ENCODE measurements at regions not wholly inside any gene's neighbourhood (a gene's known extent, or its start where the extent isn't known, plus 50 kb on each side); places are given as distances from the start of the nearest gene placed in this dataset.

- no peak for DNase-seq
Observed at GRCh38 chr4:111761531-111761930, 383.7 kb upstream of the FAM241A start.

- no peak for DNase-seq
Observed at GRCh38 chr4:111770514-111770913, 374.7 kb upstream of the FAM241A start.

- DNase-seq, result no peak
Observed at GRCh38 chr4:111773858-111774257, 371.4 kb upstream of the FAM241A start.

DNA sequence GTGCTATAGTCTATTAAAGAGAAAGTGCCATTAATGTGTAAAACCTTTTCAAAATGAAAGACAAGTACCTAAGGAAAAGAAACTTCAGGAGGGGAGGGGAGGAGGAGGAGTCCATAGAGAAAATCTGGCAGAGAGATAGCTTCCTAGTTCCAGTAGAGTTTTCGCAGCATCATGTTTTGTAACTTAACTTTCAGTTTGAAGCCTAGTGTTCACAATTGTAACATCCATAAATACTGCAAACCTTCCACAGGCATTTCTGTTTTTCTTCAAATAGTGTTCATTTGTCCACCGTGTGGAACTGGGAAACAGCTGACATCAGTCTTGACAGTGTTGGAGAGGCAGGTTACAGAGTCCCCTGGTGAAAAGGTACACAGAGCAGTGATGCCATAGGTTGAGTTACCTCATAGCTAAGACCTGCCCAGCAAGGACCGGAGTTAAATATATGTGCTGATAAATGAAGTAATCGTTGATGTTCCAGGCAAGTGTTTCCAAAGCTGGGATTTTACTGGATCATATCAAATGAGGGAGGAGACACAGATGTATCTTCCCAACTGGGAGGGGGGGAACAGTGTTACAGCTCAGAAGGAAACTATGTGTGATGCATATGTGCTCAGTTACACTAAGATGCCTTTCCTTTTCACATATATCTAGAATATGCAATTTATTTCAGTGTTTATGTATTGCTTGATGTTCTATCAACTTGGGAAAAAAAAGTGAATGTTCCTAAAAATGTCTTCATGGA lies 369.5 kb upstream of the FAM241A start:
- DNase-seq, result no peak

- DNase-seq, result no peak
Observed at GRCh38 chr4:111776561-111776960, 368.7 kb upstream of the FAM241A start.

- DNase-seq, result no peak
Observed at GRCh38 chr4:111778543-111778942, 366.7 kb upstream of the FAM241A start.

- DNase-seq, result no peak
Observed at GRCh38 chr4:111780965-111781364, 364.3 kb upstream of the FAM241A start.

DNA sequence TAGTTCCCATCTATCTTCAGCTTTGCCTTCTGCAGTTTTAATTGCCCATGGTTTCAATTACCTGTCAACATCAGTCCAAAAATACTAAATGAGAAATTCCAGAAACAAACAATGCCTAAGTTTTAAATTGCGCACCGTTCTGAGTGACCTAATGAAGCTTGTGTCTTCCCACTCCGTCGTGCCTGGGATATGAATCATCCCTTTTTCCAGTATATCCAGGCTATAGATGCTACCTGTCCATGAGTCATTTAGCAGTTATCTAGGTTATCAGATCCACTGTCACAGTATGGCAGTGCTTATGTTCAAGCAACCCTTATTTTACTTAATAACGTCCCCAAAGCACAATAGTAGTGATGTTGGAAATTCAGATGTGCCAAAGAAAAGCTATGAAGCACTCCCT lies 363.6 kb upstream of the FAM241A start:
- DNase-seq, result no peak

DNA sequence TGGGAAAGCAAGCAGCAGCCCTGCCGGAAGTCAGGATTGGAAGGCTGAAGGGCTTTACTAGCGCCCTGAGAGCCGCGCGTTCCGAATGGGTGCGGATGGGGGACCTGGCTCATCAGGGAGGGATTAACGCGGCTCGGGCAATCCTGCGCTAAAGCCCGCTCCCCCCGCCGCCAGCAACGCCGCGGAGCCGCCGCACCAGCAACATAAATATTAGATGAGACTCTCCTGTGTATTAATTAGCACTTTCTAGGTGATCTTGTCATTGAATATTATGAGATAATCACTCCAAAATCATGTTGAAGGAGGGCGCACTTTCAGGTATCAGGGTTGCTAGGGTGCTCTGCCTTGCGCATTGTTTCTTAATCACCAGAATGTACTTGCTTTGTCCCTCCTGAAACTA lies 357.2 kb upstream of the FAM241A start:
- peak; percentile 8 for DNase-seq

DNA sequence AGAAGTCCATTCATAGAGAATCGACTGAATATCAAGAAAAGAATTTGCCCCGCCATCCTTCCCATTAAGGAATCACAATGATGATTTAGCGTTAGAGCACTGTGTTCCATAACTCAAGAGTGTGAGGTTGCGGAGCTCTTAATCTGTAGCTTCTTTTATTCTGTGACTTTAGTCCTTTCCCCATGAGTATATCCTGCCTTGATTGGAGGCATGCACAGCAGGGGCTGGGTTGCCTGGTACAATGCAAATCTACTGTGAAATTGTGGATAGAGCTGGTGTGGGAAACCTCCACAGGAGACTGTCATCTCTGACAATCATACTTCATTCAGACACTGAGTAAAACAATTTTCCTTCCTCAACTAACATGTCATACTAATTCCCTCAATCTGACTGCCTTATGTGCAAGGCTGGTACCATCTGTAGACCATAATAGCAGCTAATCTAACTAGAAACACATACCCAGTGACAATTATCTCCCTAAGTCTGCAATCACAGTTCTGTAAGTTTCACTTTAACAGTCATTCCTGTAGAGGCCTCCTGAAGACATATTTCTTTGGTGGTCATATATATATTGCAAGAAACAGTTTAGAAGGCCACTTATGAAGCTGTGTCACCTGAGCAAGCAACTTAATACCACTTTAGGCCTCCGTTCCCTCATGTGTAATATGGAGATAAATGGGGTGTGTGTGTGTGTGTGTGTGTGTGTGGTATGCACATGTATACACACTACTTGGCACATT lies 355.2 kb upstream of the FAM241A start:
- DNase-seq, result no peak

GRCh38 chr4:111792632-111793031 lies 352.6 kb upstream of the FAM241A start:
- DNase-seq, result no peak

DNA sequence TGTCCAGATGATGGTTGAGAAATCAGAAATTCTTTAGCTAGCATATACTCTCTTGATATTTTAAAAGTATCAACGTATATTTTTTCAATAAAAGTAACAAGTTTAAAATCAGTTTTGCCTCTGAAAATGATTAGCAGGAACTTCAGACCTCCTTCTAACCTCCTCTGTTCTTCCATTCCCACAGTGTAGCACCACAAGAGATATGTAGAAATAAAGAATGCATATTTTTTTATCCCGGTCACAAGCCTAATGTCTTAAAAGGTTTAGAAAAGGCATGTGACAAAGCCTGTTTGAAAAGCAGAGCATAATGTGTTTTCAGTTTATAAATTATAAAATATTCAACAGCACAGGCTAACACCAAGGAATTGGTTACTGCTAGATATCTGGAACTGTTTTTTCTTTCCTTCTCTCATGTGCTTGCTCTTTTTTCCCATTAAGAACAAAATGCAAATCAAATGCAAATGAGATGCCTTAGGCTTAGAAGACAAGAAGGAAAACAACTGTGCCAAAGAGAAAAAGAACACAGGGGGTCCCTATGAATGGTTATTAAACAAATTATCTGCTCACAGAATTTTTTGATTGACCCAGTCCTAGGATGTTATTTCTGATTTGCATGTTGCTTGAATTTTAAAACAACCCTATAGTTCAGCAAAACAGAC lies 351.7 kb upstream of the FAM241A start:
- no peak for DNase-seq

GRCh38 chr4:111797455-111798163 lies 347.6 kb upstream of the FAM241A start:
- no peak for DNase-seq

DNA sequence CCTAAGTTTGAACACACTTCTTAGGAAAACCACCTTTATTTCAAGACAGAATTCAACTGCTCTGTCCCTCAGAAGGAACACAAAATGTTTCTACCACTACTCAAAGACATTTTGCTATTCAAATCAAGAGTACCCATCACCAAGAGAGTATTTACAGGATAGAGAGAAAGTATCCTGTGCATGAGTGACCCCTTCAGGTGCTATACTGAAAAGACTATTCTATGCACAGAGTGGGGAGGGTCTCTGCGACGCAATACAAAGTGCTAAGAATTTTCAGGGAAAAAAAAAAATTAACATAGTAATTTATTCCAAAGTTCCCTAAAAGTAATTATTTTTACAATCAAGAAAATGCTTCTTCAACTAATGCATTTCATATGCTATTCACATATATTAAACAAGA lies 346.4 kb upstream of the FAM241A start:
- DNase-seq, result no peak

DNA sequence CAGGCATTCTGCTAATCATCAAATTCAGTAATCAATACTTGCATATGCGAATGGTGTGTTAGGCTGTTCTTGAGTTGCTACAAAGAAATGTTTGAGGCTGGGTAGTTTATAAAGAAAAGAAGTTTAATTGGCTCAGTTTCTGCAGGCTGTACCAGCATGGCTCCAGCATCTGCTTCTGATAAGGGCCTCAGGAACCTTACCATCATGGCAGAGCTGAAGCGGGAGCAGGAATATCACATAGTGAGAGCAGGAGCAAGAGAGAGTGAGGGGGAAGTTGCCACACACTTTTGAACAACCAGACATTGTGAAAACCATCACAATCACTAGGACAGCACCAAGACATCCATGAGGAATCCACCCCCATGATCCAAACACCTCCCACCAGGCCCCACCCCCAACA lies 344.7 kb upstream of the FAM241A start:
- no peak for DNase-seq

DNA sequence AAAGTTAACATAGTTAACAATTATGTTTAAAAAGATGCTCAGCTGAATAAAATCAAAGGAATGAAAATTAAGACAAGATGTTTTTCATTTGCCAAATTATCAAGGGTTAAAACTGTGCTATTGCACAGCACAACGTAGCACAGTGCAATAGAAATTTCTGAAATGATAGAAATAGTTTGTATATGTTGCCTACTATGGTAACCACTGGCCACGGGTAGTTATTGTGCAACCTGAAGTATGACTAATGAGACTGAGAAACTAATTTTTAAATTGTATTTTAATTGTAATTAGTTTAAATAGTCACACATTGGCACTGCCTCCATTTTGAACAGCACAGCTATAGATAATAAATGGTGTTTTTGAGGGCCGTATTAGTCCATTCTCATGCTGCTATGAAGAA lies 343.1 kb upstream of the FAM241A start:
- no peak for DNase-seq

DNA sequence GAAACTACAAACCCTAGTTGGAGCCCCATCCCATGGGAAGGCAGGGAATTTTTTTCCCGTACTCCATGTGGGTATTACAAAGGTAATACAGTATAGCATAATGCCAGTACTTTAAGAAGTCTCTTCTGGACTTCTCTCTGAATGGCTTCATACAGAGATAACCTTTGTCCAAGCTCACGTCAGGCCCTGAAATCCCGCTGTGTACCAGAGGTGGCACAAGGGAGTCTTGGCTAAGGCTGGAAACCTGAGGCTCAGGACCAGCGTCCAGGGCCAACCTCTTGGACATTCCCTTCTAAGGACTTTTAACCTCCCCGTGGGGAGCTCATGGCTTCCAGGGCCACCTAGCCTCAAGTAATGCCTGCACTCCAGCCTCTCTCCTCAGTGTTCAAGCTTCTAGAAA lies 338.9 kb upstream of the FAM241A start:
- no peak for DNase-seq

DNA sequence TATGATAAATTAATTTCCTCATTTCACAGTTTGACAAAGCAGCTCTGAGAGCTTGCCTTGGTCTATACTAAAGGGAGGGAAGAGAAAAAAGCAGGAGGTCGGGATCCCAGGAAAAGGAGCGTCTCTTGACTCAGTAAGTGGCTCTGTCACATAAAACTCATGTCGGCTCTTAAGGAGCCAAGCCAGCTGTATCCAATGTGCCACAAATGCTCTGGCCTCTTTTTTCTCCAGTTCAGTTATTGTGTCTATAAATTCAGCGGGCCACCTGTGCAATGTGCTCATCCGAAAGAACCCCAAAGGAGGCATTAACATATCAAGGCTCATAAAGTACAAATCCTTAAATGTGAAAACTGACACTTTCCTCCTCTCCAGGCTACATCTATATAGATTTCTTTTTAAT lies 337.7 kb upstream of the FAM241A start:
- DNase-seq, result no peak

- no peak for DNase-seq
Observed at GRCh38 chr4:111808174-111808573, 337.1 kb upstream of the FAM241A start.

DNA sequence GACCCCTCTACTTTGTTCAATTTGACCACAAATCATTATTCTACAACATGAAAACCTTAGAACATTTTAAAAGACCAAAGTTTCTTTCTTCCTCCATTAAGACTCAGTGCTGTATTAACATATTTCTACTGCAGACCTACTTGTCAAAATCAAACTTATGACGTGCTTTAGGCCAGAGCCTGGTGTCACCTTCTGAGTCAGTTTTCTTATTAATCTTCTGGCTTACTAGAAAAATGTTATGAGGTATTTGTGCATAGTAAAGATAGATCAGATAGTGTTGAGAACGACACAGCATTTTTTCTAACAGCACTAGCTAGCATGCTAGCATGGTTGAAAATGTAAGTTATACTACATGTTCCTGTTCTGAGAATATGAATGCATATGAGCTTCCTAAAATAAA lies 333.6 kb upstream of the FAM241A start:
- no peak for DNase-seq

DNA sequence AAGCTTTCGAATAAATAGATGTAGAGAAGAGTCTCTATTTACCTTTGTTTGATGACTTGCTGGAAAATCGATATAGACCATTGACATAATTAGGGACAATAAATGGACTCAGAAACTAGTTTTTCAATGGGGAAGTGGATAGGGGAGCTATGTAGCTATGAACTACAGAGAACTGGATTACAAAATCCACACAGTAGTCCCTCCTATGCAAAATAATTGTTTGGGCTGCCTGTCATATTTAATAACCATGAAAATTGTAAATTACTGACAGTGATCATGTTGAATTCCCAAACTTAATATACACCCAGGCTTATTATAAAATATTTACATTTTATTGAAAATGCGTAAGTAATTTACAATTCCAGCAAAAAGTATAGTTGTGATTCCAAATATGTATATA lies 333.1 kb upstream of the FAM241A start:
- DNase-seq, result no peak

DNA sequence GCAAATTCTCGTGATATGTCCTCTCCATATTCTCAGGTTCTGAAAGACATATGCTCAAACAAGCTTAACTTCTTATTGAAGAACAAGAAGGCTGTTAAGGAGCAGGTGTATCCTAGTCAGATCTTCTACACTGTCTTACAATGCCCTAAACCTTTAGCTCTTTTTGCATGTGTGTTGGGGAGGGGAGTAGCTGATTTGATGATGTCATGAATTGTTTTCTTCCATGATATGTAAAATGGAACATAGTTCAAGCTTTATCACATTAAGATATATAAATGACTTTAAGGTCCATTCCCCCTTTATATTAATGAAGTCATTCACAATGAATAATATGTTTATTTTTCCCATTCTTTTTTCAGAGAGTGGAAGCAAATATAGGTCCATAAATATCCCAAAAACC lies 332.5 kb upstream of the FAM241A start:
- DNase-seq, result no peak

GRCh38 chr4:111813555-111814140 lies 331.6 kb upstream of the FAM241A start:
- DNase-seq, result peak; percentile 7
